Right atrium auricular region (tissue), 2 donors: ENCODE measurements at regions not wholly inside any gene's neighbourhood (a gene's known extent, or its start where the extent isn't known, plus 50 kb on each side); places are given as distances from the start of the nearest gene placed in this dataset.
"Not testable (repeated sequence)": the region's sequence is repeated elsewhere in the genome, so short reads cannot be mapped to it uniquely, and the experiment has no call there.

ENCODE experiments used
- DNase-seq: peaks from one replicate; pipeline ENCODE4 v3.0.0-alpha.2; 2019; ENCODE audit warnings: low spot score
- H3K27ac ChIP-seq, 2 donors: fragments of 200-600 bp; sonication (generic); 1 replicate in 1 of 2; 2 replicates in 1 of 2; pipeline ENCODE4 v1.5.1; 2016 to 2019
- H3K27me3 ChIP-seq, 2 donors: fragments of 200-600 bp; sonication (generic); one replicate each; pipeline versions ENCODE4 v1.5.1 to v1.6.0; 2017 to 2019
- H3K36me3 ChIP-seq: fragments of 200-600 bp; sonication (generic); one replicate; pipeline ENCODE4 v1.5.1; 2016
- H3K4me1 ChIP-seq, 2 donors: fragments of 200-600 bp; sonication (generic); one replicate each; pipeline versions ENCODE4 v1.5.1 to v1.6.0; 2017 to 2019
- H3K4me3 ChIP-seq, 2 donors: fragments of 200-600 bp; sonication (generic); 1 replicate in 1 of 2; 2 replicates in 1 of 2; pipeline ENCODE4 v1.5.1; 2017 to 2019; ENCODE audit warnings: mild to moderate bottlenecking in 1 of 2, moderate library complexity in 1 of 2
- H3K9me3 ChIP-seq, 2 donors: fragments of 200-600 bp; sonication (generic); one replicate each; pipeline ENCODE4 v1.5.1; 2019
- TF ChIP-seq, protein P1 (sequence below), 2 donors: fragments of 200-600 bp; sonication (generic); IDR thresholded peaks; one replicate each; pipeline ENCODE4 v1.5.1; 2019; ENCODE audit warnings: antibody characterized with exemption in 2 of 2

DNA sequence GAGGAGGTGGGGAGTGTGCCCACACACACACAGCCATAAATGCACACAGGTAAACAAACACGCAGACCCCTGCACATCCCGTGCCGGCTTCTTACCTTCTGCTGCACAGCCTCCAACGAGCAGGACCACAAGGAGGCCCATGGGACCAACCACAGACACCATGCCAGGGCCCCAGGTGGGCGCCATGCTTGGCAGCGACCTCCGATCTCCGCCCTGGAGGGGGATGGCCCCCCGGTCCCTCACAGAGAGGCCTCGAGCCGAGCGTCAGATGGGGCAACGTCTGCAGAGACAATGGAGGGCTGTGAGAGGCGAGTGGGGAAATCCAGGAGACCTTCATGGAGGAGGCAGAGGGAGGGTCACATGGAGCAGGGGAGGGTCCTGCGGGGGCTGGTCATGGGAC is 54.7 kb downstream of the PTPRS start:
- Histone ChIP-seq H3K27me3 (no peaks in the 10 kb centered on the region), H3K4me3 (no peak overlapping the region), H3K36me3 (peaks cover 19% of the 10 kb centered on the region), H3K4me1 (peaks cover 0 to 54% of the 10 kb centered on the region in 2 donors), H3K9me3 (no peaks in the 10 kb centered on the region), H3K27ac (no peak overlapping the region)
- DNase-seq, result no peak
- TF ChIP-seq, protein P1, sequence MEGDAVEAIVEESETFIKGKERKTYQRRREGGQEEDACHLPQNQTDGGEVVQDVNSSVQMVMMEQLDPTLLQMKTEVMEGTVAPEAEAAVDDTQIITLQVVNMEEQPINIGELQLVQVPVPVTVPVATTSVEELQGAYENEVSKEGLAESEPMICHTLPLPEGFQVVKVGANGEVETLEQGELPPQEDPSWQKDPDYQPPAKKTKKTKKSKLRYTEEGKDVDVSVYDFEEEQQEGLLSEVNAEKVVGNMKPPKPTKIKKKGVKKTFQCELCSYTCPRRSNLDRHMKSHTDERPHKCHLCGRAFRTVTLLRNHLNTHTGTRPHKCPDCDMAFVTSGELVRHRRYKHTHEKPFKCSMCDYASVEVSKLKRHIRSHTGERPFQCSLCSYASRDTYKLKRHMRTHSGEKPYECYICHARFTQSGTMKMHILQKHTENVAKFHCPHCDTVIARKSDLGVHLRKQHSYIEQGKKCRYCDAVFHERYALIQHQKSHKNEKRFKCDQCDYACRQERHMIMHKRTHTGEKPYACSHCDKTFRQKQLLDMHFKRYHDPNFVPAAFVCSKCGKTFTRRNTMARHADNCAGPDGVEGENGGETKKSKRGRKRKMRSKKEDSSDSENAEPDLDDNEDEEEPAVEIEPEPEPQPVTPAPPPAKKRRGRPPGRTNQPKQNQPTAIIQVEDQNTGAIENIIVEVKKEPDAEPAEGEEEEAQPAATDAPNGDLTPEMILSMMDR (IDR thresholded peaks at IDR 0.05), result no peak

DNA sequence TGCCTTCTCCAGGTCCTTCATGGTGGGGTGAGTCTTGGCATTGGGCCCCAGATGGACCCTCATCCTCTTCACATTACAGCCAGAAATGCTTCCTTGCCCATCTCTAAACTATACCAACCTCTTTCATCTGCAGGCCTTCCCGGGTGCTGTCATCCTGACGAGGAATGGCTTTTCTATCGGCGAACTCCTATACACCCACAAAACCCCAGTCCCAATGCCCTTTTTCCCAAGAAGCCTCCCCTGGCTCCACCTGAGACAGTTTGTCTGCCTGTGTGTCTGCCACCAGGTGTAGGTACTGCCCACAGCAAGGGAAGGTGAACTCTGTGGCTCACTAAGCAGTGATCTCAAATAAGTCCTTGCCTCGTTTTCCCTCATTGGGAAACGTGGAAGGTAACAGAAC is 55.3 kb downstream of the PTPRS start:
- Histone ChIP-seq H3K27me3 (no peaks in the 10 kb centered on the region), H3K36me3 (peaks cover 19% of the 10 kb centered on the region), H3K27ac (no peak overlapping the region), H3K4me3 (no peak overlapping the region), H3K4me1 (peaks cover 0 to 54% of the 10 kb centered on the region in 2 donors), H3K9me3 (no peaks in the 10 kb centered on the region)
- no peak for DNase-seq
- TF ChIP-seq, protein P1 (IDR thresholded peaks at IDR 0.05), result no peak

DNA sequence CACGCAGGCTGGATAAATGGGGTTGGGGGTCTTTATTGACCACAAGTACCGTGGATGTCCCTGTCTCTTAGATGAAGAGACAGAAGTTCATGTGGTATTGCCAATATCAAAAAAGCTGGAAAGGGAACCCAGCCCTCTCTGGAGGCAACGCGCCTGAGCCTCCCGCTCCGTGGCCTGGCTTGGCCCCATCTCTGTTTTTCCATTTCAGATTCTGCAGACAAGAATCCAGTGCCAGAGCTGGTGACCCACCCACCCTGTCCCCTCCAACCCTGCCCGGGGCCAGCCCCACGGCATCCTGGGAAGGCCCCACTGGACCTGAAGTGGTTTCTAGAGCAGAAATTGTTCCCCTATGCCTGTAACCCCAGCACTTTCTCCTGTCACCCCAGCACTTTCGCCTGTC is 57.7 kb downstream of the PTPRS start:
- Histone ChIP-seq H3K9me3 (no peaks in the 10 kb centered on the region), H3K4me1 (peaks cover 0 to 37% of the 10 kb centered on the region in 2 donors), H3K27ac (peak overlapping the region; percentile 53 to 72), H3K4me3 (no peak overlapping the region), H3K27me3 (no peaks in the 10 kb centered on the region), H3K36me3 (peaks cover 23% of the 10 kb centered on the region)
- peak; percentile 84 for DNase-seq
- TF ChIP-seq, protein P1 (IDR thresholded peaks at IDR 0.05), result no peak

DNA sequence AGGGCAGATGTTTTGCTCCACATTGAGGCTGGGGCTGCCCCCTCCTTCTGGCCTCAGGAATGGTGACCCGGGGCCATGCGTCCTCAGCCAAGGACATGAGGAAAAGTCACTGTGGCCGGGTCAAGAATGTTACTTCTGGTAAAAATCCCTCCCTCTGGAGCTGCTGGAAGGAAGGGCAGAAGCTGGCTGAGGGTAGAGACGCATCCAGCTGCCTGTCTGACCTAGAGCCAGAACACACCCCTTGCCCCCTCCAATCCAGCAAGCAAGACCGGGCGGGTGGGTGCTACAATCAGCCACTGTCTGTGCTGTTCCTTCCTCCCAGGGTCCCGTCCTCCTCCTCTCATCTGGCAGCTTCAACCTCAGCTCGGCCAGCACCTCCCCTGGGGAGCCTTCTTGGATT is 59.0 kb downstream of the PTPRS start:
- DNase-seq, result peak; percentile 92
- no peaks in the 10 kb centered on the region for H3K27me3 ChIP-seq
- H3K9me3 ChIP-seq, result no peaks in the 10 kb centered on the region
- TF ChIP-seq, protein P1 (IDR thresholded peaks at IDR 0.05), result no peak
- H3K4me1 ChIP-seq, result peaks cover 0 to 26% of the 10 kb centered on the region in 2 donors
- H3K4me3 ChIP-seq, result no peak overlapping the region
- peak overlapping the region; percentile 53 to 72 for H3K27ac ChIP-seq
- peaks cover 23% of the 10 kb centered on the region for H3K36me3 ChIP-seq

DNA sequence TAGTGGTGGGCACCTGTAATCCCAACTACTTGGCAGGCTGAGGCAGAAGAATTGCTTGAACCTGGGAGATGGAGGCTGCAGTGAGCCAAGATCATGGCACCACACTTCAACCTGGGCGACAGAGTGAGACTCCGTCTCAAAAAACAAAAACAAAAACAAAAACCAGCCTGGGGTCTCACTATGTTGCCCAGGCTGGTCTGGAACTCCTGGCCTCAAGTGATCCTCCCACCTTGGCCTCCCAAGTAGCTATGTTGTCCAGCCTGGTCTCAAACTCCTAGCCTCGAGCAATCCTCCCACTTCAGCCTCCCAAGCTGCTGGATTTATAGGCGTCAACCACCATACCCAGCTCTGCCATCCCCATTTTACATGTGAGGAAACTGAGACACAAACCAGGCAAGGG is 64.9 kb downstream of the PTPRS start:
- not testable (repeated sequence) for H3K9me3 ChIP-seq, H3K27me3 ChIP-seq, H3K4me1 ChIP-seq, H3K27ac ChIP-seq, H3K4me3 ChIP-seq, DNase-seq
- peaks cover 34% of the 10 kb centered on the region for H3K36me3 ChIP-seq

DNA sequence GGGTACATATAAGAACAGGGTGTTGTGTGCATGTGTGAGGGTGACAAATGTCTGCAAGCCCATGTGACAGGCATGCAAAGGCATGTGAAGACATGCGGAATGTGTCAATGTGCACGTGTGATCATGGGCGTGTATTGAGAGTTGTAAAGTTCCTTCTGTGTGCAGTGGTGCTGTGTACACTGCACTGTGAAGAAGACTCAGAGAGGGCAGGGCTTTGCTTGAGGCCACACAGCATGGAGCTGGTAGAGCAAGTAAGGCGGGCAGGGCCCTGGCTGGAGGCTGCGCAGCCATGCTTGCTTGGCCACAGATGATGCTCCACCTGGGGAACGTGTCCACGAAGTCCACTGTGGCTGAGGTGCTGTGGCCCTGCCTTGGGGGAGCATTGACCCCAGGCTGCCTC is 66.8 kb downstream of the PTPRS start:
- no peak for DNase-seq
- H3K27me3 ChIP-seq, result no peaks in the 10 kb centered on the region
- TF ChIP-seq, protein P1 (IDR thresholded peaks at IDR 0.05), result no peak
- no peaks in the 10 kb centered on the region for H3K9me3 ChIP-seq
- H3K27ac ChIP-seq, result no peak overlapping the region
- no peak overlapping the region for H3K4me3 ChIP-seq
- H3K4me1 ChIP-seq, result no peaks in the 10 kb centered on the region
- H3K36me3 ChIP-seq, result peaks cover 30% of the 10 kb centered on the region
